Astrocyte of the cerebellum (primary cell): ENCODE measurements at regions not wholly inside any gene's neighbourhood (a gene's known extent, or its start where the extent isn't known, plus 50 kb on each side); places are given as distances from the start of the nearest gene placed in this dataset.

Experiments
- DNase-seq: peaks from one replicate; pipeline ENCODE4 v3.0.0-alpha.2; 2011; ENCODE audit warnings: low read depth
- H3K4me3 ChIP-seq: 2 replicates; pipeline ENCODE4 v1.5.1; 2011; ENCODE audit warnings: mild to moderate bottlenecking, low read depth, low read length, moderate library complexity
- CTCF ChIP-seq: IDR thresholded peaks from 2 replicates; pipeline ENCODE4 v1.5.1; 2012; ENCODE audit warnings: low read length, low read depth, moderate library complexity, mild to moderate bottlenecking; ENCODE audit errors: missing control alignments
- in situ Hi-C: cut with HindIII; loops from 2 replicates; pipeline ENCODE4 v1.10.0; 2017; ENCODE audit warnings: low sequenced_read_pairs

- in situ Hi-C loops = no loop called here
- no peak for DNase-seq
- no peak for TF ChIP-seq CTCF
- H3K4me3 ChIP-seq = no peak overlapping the region
Observed at GRCh38 chr2:65867446-65867845, 435.0 kb upstream of the SPRED2 start.

- no peak for TF ChIP-seq CTCF
- in situ Hi-C loops = no loop called here
- DNase-seq = no peak
- no peak overlapping the region for H3K4me3 ChIP-seq
Observed at GRCh38 chr2:65866148-65866547, 433.7 kb upstream of the SPRED2 start.

- in situ Hi-C loops = no loop called here
- no peak overlapping the region for H3K4me3 ChIP-seq
- no peak for TF ChIP-seq CTCF
- DNase-seq = no peak
Observed at GRCh38 chr2:65864619-65865018, 432.2 kb upstream of the SPRED2 start.

- DNase-seq = no peak
- no peak overlapping the region for H3K4me3 ChIP-seq
- no peak for TF ChIP-seq CTCF
- in situ Hi-C loops = no loop called here
Observed at GRCh38 chr2:65863713-65864112, 431.3 kb upstream of the SPRED2 start.

GRCh38 chr2:65856928-65857327 lies 424.5 kb upstream of the SPRED2 start:
- in situ Hi-C loops = no loop called here
- no peak overlapping the region for H3K4me3 ChIP-seq
- no peak for TF ChIP-seq CTCF
- DNase-seq = no peak

GRCh38 chr2:65856423-65856822 lies 424.0 kb upstream of the SPRED2 start:
- H3K4me3 ChIP-seq = no peak overlapping the region
- DNase-seq = no peak
- in situ Hi-C loops = no loop called here
- no peak for TF ChIP-seq CTCF

- in situ Hi-C loops = no loop called here
- TF ChIP-seq CTCF = no peak
- DNase-seq = no peak
- no peak overlapping the region for H3K4me3 ChIP-seq
Observed at GRCh38 chr2:65850695-65851094, 418.3 kb upstream of the SPRED2 start.
